Prostate gland (tissue), 2 donors: ENCODE measurements at regions not wholly inside any gene's neighbourhood (a gene's known extent, or its start where the extent isn't known, plus 50 kb on each side); places are given as distances from the start of the nearest gene placed in this dataset.

Experiments
- DNase-seq: peaks from one replicate; pipeline ENCODE4 v3.0.0-alpha.2; 2019; ENCODE audit warnings: low spot score
- H3K27ac ChIP-seq, 2 donors: fragments of 200-600 bp; sonication (generic); 2 replicates each; pipeline ENCODE4 v1.5.1; 2017 to 2019
- H3K27me3 ChIP-seq: fragments of 200-600 bp; sonication (generic); replicated peaks from 2 replicates; pipeline ENCODE4 v1.5.1; 2019; ENCODE audit not compliant: insufficient read depth
- H3K36me3 ChIP-seq, 2 donors: fragments of 200-600 bp; sonication (generic); 1 replicate in 1 of 2; 2 replicates in 1 of 2; pipeline versions ENCODE4 v1.5.1 to v1.8.1; 2017 to 2019
- H3K4me1 ChIP-seq: fragments of 200-600 bp; sonication (generic); replicated peaks from 2 replicates; pipeline ENCODE4 v1.5.1; 2019
- H3K4me3 ChIP-seq, 2 donors: fragments of 200-600 bp; sonication (generic); 2 replicates each; pipeline ENCODE4 v1.5.1; 2017 to 2019
- H3K9me3 ChIP-seq: fragments of 200-600 bp; sonication (generic); 2 replicates; pipeline ENCODE4 v1.5.1; 2017
- POLR2A ChIP-seq: fragments of 450-650 bp; IDR thresholded peaks from one replicate; pipeline ENCODE4 v1.6.1; 2016; ENCODE audit warnings: antibody characterized with exemption, mild to moderate bottlenecking
- POLR2AphosphoS5 ChIP-seq: sonication (generic); formaldehyde crosslinking; IDR thresholded peaks from one replicate; pipeline ENCODE4 v1.6.1; 2017; ENCODE audit warnings: antibody characterized with exemption
- WGBS: methylation state at CpG from one replicate; pipeline ENCODE4 v1.1.5; 2018; 5-methylcytosine and 5-hydroxymethylcytosine counted together
- intact Hi-C: fragments of 100-400 bp; cut with DNase I; formaldehyde crosslinking; loops from one replicate; pipeline ENCODE4 v1.14.2; 2022
- TF ChIP-seq, protein P1 (sequence below), 4 experiments: fragments of 200-600 bp in 2 of 4; fragments of 450-650 bp in 2 of 4; sonication (generic) in 2 of 4; IDR thresholded peaks; 1 replicate in 3 of 4; 2 replicates in 1 of 4; pipeline ENCODE4 v1.5.1; 2016 to 2019; ENCODE audit warnings: antibody characterized with exemption in 4 of 4, mild to moderate bottlenecking in 2 of 4, moderate library complexity in 2 of 4

DNA sequence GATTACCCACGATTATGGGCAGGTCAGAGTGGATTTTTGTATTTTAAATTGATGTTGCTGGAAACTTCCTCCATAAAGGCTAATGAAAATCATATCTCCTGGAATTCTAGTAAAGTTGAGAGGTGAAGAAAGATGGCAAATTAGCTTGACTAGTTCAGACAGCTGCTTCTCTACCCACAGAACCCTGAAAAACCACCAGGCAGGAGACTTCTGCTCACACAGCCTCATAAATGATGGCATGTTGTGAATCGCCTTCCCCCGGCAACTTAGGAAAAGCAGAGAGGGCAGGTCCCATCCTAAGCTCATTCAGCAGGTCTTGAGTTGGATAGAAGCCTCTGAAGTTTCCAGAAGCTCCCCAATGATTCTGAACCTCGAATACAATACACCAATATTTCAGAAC lies 87.6 kb upstream of the SLC7A1 start:
- Histone ChIP-seq H3K9me3 (no peaks in the 10 kb centered on the region), H3K36me3 (no peaks in the 10 kb centered on the region), H3K4me3 (no peak overlapping the region), H3K27ac (no peak overlapping the region), H3K27me3 (no peaks in the 10 kb centered on the region), H3K4me1 (no peaks in the 10 kb centered on the region)
- TF ChIP-seq, protein P1, sequence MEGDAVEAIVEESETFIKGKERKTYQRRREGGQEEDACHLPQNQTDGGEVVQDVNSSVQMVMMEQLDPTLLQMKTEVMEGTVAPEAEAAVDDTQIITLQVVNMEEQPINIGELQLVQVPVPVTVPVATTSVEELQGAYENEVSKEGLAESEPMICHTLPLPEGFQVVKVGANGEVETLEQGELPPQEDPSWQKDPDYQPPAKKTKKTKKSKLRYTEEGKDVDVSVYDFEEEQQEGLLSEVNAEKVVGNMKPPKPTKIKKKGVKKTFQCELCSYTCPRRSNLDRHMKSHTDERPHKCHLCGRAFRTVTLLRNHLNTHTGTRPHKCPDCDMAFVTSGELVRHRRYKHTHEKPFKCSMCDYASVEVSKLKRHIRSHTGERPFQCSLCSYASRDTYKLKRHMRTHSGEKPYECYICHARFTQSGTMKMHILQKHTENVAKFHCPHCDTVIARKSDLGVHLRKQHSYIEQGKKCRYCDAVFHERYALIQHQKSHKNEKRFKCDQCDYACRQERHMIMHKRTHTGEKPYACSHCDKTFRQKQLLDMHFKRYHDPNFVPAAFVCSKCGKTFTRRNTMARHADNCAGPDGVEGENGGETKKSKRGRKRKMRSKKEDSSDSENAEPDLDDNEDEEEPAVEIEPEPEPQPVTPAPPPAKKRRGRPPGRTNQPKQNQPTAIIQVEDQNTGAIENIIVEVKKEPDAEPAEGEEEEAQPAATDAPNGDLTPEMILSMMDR (IDR thresholded peaks at IDR 0.05): no peak
- TF ChIP-seq POLR2A (no peak), POLR2AphosphoS5 (no peak)
- DNase-seq: no peak
- intact Hi-C loops: no loop called here
- 67% methylated on average over 4 of the region's 4 CpGs for WGBS

DNA sequence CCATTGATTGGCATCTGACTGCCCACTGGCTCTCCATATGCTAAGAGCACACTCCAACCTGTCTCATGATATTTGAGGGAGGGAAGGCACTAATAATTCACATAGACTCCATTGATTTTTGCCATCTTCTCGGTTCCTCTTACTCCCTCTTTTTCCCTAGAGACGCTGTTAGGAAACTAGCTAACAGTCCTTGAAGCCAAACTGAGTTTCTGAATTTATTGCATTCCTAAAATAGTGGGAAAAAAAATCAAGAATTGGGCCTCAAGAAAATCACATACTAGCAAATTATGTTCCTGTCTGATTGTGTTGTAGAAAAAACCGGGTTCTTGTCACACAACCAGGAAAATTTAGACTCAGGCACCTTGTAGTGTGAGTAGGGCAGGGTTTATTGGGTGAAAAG lies 86.4 kb upstream of the SLC7A1 start:
- DNase-seq: no peak
- no peaks in the 10 kb centered on the region for H3K4me1 ChIP-seq
- H3K36me3 ChIP-seq: no peaks in the 10 kb centered on the region
- no peak for TF ChIP-seq POLR2AphosphoS5
- TF ChIP-seq POLR2A: no peak
- TF ChIP-seq, protein P1 (IDR thresholded peaks at IDR 0.05): no peak
- intact Hi-C loops: no loop called here
- no peak overlapping the region for H3K27ac ChIP-seq
- WGBS: 85% methylated on average over 3 of the region's 3 CpGs
- H3K4me3 ChIP-seq: no peak overlapping the region
- H3K27me3 ChIP-seq: no peaks in the 10 kb centered on the region
- H3K9me3 ChIP-seq: no peaks in the 10 kb centered on the region

DNA sequence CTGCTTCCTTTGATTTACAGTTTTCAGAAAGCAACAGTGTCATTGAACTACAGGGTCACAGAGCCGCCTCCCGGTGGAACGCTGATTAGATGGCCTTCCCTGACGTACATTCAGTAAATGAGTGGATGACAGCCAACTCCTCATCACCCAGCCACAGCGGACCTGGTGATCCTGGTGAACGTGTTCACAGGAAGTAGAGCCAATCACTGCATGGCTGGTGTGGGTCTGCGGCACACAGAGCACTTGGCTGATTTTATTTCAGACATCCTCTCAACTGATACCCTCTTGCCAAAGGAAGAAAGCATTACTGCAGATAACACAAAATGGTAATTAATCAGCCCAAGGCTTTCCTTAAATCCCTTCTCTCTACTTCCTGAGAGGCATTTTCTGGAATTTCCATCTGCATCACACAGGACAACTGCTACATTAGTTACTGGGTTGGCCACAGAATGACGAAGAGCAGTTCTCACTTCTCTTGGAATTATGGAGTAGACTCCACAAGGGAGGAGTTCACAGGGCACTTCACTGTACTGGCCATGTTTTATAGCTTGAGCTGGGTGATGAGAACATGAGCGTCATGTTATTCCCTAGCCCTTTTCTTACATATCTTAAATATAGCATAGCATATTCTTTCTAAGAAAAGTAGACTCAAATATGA lies 84.0 kb upstream of the SLC7A1 start:
- TF ChIP-seq POLR2AphosphoS5 (no peak), POLR2A (no peak)
- TF ChIP-seq, protein P1 (IDR thresholded peaks at IDR 0.05): no peak
- H3K4me3 ChIP-seq: no peak overlapping the region
- no peak for DNase-seq
- H3K27ac ChIP-seq: no peak overlapping the region
- H3K9me3 ChIP-seq: no peaks in the 10 kb centered on the region
- H3K27me3 ChIP-seq: no peaks in the 10 kb centered on the region
- WGBS: 40% methylated on average over 9 of the region's 9 CpGs
- intact Hi-C loops: no loop called here
- no peaks in the 10 kb centered on the region for H3K4me1 ChIP-seq
- H3K36me3 ChIP-seq: no peaks in the 10 kb centered on the region

DNA sequence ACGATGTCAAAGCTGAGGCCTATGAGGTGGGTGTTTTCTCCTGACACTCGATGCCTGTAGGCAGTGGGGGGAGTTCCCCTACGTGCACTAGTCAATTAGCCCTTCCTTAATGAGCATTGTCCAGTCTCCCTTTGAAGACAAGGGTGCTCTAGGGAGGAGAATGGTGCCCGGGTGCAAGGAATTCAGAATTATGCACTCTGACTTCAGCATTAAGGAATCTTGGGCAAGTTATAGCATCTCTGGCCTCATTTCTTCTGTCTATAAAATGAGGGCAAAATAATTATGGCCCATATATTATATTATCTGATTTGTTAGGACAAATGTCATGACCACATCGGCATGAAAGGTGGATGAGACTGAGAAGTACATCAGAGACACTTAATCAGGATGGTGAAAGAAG lies 82.1 kb upstream of the SLC7A1 start:
- DNase-seq: no peak
- TF ChIP-seq POLR2AphosphoS5 (no peak), POLR2A (no peak)
- TF ChIP-seq, protein P1 (IDR thresholded peaks at IDR 0.05): no peak
- no peaks in the 10 kb centered on the region for H3K36me3 ChIP-seq
- no peak overlapping the region for H3K27ac ChIP-seq
- H3K9me3 ChIP-seq: no peaks in the 10 kb centered on the region
- H3K4me1 ChIP-seq: no peaks in the 10 kb centered on the region
- H3K4me3 ChIP-seq: no peak overlapping the region
- 56% methylated on average over 5 of the region's 5 CpGs for WGBS
- intact Hi-C loops: no loop called here
- H3K27me3 ChIP-seq: no peaks in the 10 kb centered on the region

DNA sequence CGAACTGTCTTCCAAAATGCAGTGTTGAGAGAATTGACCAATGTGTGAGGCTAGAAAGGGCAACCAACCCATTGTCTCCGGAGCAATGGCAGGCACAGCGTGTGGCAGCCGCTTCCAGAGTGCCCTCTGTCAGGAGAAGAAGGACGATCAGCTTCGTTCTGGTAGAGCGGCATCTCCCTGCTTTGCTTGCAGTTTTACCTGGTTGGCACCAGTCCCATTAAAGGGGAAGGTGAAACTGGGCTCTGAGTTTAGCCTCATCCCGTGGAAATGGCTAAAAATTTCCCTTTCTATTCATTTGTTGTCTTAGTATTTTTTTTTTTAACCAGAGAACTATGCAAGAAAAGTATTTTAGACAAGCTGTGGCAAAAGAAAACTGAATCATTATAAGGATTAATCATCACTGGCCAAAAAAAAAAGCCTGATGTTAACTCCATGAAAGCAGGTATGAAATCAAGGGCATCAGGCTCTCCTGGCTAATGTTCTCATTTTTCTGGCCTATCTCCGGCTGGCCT lies 81.5 kb upstream of the SLC7A1 start:
- Histone ChIP-seq H3K9me3 (no peaks in the 10 kb centered on the region), H3K27ac (no peak overlapping the region), H3K36me3 (no peaks in the 10 kb centered on the region), H3K27me3 (no peaks in the 10 kb centered on the region), H3K4me1 (no peaks in the 10 kb centered on the region), H3K4me3 (no peak overlapping the region)
- DNase-seq: peak; percentile 50
- intact Hi-C loops: no loop called here
- 45% methylated on average over 9 of the region's 9 CpGs for WGBS
- TF ChIP-seq POLR2AphosphoS5 (no peak), POLR2A (no peak)
- TF ChIP-seq, protein P1 (IDR thresholded peaks at IDR 0.05): no peak
